ENCODE measurements at regions not wholly inside any gene's neighbourhood (a gene's known extent, or its start where the extent isn't known, plus 50 kb on each side); places are given as distances from the start of the nearest gene placed in this dataset.
"Not testable (repeated sequence)": the region's sequence is repeated elsewhere in the genome, so short reads cannot be mapped to it uniquely, and the experiment has no call there.

DNA sequence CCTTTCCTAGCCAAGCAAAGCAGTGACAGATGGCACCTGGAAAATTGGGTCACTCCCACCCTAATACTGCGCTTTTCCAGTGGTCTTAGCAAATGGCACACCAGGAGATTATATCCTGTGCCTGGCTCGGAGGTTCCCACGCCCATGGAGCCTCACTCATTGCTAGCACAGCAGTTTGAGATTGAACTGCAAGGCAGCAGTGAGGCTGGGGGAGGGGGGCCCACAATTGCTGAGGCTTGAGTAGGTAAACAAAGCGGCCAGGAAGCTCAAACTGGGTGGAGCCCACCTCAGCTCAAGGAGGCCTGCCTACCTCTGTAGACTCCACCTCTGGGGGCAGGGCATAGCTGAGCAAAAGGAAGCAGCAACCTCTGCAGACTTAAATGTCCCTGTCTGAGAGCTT, 635.0 kb downstream of the C12orf50 start:
- not testable (repeated sequence) for DNase-seq

DNA sequence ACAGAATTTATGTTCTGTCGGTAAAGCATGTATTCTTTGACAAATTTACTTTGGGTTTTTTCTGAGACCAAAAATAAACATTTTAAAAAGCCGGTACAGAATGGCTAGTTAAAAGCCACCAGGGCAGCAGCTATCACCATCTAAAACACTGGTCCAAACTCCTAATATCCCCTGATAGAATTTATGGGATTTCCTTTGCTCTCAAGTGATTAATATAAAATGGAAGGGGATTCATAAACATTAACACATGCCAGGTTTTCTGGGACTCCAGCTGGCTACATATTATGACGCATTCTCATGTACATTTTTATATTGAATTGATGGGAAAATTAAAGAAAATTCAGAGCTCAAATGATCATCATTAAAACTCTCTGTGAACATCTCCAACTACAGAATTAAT, 640.8 kb downstream of the C12orf50 start:
- DNase-seq: no peak

DNA sequence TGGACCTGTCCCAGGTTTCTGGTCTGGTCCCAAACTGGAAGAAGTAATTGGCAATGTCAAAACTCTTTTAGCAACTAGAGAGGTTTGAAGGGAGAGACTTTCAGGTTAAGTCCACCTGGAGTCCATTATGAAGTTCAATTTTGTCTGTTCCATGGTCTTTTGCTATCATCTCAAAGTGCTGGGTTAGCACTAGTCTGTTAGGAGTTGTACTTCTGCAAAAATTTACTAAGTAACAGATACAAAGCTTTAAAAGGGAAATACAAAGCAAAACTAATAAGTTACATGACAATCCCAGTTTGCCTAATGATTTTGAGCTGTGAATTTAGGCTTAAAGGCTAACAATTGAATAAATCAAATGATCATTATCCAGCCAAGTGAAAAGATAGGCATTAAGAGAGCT, 643.9 kb downstream of the C12orf50 start:
- no peak for DNase-seq

DNA sequence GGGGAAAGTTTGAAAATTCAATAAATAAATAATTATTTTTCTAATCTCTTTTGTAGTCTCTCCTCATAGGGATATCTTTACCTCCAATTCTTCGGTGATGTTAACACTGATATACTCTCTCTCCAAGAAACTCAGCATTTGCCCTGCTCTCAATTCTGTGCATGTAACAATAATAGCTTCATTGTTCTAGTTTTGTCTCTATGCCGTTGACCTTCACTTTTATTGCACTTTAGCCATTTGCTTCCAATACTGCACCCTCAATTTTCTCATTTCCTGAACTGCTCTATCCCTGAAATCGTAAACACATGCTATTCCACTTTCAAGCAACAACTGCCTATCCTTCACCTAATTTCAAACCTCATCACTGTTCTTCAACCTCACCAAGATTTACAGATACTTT, 645.0 kb downstream of the C12orf50 start:
- DNase-seq: no peak

DNA sequence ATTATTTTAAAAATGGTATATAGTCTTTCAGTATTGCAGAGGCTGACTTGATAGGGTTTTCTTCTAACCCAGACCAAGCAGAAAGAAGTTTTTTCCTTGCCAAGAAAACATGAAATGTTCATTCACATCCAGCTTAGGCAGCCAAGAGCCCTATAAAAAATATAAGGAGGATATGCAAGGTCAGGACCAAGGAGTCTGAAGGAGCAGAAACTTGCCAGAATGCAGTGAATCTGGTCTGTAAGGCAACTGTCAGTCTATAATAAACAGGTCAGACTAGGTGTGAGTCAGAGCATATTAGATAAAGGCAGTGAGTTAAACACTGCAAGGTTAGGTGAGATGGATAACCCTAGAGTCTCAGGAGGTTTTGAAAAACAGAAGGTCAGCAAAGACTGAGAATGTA, 645.5 kb downstream of the C12orf50 start:
- no peak for DNase-seq

DNA sequence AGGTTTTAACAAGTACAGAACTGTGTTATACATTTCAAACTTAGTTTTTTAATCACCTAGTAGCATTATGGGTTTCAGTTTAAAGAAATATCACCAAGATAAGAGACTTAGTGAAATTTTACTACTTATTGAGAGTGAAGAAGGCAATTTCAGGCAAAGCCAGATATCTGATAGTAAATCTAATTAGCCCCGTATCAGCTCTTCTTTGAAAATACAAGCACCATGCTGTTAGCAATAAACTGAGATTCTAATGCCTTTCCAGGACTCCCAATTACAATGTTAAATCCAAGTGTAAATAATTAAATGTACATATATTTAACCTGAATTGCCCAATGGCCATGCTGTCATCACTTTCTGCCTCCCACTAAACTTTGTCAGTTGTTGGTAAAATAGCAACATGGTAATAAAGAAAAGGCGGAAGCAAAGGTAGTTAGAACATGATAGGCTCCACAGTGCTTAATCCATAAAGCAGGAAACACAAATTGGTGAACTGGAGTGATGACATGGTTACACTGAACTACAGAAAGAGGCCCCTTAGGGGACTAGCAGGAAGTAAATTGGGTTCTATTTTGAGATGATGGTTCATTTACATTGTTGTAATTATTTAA, 646.1 kb downstream of the C12orf50 start:
- no peak for DNase-seq

DNA sequence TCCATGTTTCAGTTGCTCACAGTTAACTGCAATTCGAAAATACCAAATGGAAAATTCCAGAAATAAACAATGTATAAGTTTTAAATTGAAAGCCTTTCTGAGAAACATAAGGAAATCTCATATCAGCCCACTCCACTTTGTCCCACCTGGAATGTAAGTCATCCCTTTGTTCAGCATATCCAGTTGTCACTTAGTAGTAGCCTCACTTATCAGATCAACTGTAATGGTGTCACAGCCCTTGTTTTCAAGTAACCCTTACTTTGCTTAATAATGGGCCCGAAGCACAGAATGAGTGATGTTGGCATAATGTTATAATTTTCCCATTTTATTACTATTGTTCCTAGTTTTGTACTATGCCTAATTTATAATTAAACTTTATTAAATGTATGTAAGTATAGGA, 646.8 kb downstream of the C12orf50 start:
- DNase-seq: no peak

DNA sequence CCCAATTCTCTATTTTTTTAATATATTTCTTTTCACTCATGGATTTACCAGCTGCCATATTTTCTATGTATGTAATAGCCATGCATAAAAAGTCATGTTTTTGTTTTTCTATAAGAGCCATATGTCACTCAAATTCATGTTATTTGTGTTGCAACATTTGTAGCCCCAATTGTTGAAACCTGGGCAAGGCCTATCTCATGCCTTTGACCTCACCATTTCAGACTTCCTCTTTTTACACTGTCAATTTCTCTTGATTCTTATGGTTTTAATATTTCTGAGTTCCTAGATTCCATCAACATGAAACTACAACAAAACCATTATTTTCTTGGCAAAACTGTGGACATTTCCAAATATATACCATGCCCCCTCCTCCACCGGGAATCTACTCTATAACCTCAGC, 647.5 kb downstream of the C12orf50 start:
- DNase-seq: no peak

DNA sequence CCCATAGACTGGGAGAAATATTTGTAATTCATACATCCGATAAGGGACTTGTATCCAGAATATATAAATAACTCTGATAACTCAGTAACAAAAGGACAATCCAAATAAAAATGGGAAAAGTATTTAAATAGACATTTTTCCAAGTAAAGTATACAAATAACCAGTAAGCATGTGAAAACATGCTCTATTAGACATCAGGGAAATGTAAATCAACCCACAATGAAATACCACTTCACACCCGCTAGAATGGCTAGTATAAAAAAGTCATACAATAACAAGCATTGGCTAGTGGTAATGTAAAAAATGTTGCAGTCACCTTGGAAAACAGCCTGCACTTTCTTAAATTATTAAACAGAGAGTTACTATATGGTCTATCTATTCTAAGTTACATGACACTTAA, 650.7 kb downstream of the C12orf50 start:
- DNase-seq: no peak

DNA sequence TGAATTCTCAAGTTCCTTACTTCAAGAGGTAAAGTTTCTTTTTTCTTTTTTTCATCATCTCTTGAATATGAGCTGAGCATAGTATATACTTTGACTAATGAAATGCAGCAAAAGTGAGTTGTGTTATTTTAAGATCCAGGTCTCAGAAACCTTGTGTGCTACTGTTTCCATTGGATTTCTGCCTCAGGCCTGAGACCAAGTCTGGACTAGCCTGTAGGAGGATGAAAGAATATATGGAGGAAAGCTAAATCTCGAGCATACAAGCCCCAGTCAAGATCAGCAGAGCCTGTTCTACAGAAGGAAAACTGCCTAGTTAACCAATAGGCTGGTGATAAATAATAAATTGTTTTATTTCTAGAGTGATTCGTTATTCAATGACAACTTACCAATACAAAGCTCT, 652.5 kb downstream of the C12orf50 start:
- DNase-seq: no peak

DNA sequence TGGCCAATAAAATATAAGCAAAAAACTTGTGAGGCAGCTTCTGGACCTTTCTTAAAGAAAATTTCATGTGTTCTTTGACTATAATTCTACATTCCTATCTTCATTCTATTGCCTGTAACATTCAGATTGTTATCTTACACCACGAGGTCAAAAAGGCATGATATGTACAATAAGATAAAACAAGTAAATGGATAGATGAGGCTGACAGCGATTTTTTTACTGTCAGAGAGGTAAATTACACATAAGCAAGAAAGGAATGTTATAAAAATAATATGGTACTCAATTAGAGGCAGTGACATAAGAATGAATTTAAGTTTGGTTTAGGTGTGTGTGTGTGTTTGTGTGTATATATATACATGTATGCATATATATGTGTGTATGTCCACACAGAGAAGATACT, 660.0 kb downstream of the C12orf50 start:
- DNase-seq: no peak

DNA sequence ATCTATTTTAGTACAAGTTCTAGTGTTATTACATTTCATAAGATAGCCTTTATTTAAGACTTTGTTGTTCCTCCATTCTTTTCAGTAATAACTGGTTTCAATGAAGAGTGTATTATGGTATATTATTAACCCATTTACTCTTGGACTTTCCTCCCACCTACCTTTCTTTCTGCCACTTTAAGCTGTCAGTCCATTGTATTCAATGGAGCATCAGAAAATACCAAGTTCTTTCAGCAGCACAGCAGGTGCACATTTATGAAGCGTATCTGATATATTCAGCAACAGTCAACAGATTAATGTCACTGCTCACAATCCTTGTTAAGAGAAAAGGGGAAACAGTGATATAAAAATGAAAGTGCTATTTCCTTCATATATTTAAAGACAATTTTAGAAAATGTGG, 660.9 kb downstream of the C12orf50 start:
- peak; percentile 33 to 71 for DNase-seq

DNA sequence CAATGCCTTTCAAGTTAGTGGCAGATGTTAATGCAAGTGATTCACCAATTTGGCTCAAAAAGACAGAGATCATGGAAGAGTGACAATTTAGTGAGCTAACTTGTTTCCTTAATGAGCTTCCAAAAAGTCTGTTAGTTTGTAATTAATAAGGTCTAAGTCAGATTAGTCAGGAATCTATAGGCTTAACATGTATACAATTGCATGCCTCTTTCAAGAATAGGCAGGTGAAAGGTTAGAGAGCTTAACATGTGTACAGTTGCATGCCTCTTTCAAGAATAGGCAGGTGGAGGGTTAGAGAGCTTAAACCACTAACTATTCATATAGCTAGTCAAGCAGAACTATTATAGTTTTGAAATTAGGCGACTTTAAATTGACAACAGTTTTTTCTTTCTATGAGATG, 663.8 kb downstream of the C12orf50 start:
- peak in 1 of 2 experiments; percentile 2 for DNase-seq

DNA sequence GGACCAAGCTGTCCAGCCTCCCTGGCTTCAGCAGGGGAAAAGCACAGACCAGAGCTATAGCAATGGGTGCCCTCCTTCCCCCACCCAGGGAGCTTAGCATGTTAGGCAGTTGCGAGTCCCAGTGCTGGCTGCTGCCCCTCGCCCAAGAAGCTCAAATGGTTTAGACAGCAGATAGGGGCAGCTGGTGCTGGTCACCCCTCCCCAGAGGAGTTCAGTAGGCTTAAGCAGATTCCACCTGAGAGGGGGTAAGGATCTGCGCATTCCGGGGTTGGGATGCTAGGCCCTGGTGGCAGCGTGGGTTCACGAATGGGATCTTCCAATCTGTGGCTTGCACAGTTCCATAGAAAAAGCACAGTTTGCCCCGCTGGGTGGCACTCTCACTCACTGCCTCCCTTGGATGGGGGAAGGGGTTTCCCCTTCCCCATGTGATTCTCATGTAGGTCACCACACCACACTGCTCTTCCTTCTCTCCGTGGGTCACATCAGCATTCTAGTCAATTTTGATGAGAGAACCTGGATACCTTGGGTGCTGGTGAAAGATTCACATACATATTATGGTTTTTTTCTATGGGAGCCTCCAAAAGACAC, 665.6 kb downstream of the C12orf50 start:
- DNase-seq: peak in 1 of 2 experiments; percentile 10

DNA sequence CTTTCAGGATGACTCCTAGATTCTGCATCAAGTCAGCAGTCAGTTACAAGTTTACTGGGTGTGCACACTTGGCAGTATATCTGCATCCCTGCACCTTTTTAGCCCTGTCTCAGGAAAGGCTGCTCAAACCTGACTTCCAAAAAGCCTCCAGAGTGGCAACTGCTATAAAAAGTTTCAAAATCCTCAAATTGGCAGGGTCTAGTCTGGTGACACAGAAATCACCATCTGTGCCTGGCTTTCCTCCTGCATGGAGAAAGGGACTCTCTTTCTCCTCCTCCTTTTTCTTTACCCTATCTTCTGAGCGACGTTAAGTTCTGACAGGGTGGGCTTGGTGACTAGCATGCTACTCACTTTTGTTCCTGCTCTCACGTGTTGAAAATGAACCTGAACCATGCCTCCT, 679.5 kb downstream of the C12orf50 start:
- DNase-seq: no peak

DNA sequence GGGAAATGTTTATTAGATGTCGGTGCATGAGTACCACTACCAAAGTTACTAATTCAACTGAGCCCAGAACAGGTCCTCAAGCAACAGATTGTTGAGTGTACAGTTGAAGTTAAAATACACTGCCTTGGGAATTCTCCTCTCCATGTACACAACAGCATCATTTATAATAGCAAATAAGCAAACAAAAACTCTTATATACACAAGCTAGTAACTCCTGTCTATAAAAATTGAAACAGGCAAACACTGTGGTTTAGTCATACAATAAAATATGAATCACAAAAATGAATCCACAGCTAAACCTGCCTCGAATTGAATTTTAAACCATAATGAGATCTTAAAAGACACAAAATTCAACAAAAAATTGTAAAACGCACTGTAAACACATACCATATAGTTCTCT, 681.1 kb downstream of the C12orf50 start:
- no peak for DNase-seq

DNA sequence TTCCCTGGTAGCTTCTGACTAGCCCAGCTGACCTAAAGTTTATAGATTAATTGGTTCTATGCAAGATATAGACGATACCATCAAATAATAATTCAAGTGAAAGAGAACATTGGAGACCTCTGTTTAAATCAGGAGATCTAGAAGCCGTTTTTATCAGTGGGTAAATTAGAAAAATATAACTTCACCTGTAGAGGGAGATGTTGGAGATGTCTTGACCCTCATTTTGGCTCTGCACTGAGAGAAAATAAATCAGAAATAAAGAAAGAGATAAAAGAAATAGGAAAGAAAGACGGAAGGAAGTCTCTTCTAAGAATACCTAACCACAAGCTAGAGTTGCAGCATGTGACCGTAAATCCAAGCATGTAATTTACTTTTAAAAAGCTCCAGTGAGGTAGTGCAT, 684.5 kb downstream of the C12orf50 start:
- DNase-seq: no peak

DNA sequence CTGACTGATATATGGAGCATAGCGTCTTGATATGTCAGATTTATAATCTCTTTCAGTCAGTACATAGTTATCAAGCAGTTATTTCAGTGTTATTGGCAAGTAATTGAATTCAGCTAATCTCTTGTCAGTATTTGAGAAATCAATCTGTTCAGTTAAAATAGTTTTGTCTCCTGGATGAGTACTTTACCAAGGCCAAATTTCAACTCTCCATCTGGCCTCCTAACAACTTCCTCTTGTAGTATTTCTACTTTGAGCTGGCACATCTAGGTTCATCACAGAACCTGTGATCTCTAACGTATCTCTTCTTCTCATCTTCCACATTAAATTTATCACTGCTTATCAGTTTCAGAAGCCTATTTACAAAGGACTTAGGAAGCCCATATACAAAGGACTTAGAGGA, 690.5 kb downstream of the C12orf50 start:
- DNase-seq: no peak

DNA sequence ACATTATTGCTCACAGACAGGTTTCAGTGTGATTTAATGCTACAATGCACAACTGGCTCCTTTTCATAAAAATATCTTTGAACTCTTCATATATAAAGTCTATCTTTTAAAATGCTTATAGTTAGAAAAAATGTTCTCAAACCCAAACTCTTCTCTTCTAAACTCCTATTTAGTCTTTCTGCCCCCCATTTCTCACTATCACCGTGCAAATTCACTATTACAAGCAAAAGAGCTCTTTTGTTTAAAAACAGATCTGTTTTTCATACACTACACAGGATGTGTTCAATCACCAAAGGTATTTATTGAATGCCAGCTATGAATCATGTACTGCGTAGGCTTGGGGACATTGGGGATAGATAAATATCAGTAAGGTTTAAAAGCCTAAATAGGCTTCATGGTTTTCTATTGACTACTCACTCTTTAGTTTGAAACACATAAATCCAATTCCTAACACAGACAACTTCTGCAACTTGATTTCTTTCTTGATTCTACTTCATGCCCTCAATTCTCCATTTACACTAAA, 692.3 kb downstream of the C12orf50 start:
- DNase-seq: no peak

DNA sequence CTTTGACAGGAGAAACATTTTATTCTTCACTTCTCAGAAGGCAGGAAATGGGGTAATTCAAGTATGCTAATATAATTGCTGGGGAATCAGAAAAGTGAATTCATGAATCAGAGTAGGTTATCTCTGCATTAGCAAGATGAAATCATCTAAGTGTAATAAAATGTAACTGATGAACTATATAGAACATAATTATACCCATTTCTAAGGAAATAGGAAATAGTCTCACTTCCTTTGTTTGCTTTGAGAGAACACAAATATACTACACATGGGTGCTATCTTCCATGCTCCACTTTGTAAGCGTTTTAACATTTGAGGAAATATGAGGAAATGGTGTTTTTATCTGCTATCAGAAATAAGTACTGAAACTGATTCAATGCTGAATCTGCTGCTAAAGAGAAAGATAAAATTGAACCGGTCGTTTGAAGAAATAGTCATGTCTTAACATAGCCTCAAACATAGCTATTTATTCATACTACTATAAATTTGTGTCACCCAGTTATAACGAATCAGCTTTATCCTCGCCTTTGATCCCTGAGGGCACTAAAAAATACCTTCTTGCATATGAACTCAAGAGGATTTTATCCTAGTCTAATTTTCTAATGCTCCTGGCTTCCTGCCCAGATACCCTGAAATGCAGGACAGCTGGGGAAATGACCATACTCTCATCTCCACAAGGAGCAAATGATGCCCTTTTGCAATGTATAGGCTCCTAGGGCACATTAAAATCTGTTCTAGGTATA, 696.0 kb downstream of the C12orf50 start:
- no peak for DNase-seq

DNA sequence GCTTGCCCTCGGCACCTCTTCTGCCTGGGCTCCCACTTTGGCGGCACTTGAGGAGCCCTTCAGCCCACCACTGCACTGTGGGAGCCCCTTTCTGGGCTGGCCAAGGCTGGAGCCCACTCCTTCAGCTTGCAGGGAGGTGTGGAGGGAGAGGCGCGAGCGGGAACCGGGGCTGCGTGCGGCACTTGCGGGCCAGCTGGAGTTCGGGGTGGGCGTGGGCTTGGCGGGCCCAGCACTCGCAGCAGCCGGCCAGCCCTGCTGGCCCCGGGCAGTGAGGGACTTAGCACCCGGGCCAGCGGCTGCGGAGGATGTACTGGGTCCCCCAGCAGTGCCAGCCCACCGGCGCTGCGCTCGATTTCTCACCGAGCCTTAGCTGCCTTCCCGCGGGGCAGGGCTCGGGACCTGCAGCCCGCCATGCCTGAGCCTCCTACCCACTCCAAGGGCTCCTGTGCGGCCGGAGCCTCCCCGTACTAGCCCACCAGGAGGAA, 699.1 kb downstream of the C12orf50 start:
- not testable (repeated sequence) for DNase-seq

DNA sequence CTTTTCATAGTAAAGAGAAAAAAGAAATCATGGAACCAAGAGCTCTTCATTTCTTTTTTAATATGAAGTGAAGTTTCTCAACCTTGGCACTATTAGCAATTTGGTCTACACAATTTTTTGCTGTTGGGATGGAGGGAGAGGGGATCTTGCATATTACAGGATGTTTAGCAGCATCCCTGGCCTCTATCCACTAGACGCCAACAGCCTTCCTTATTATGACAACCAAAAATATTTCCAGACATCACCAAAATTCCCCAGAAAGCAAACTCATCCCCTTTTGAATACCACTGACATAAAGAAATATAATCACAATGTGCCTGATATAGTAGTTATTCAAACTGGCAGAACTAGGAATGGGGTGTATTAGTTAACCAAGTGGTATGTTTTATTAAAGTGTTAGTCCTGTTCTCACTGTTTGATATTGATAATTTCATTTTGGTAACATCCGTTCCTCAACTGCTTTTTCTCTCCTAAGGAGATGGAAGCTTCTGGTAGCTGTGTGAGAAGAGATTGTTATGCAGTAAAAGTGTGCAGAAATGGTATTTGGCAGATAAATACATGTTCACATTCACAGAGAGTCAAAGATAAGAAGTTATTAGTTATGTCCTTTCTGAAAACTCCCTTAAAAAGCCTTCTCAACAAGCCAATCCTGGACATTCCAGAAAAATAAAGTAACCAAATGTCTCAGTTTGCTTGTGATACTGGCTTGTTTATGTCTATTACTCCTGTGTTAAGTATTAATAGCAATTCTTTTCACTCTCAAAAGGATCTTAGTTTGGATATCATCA, 699.9 kb downstream of the C12orf50 start:
- DNase-seq: no peak

DNA sequence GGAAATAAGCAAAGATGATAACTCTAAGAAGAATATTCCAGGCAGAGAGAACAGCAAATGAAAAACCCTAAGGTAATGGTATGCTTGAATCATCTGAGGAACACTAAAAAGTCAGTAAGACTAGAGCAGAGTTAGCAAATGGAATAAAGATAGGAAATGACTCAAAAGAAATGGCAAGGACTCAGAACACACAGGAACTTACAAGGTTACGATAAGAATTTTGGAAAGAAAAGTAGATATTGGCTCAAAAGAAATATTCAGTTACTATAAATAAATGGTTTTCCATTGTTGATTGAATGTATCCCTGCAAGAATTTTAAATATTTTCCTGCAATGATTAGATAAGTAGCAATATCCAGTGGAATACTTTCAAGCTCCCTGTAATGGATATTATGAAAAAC, 705.8 kb downstream of the C12orf50 start:
- DNase-seq: no peak

Measured in NCI-H526 (cell line).